Left ventricle myocardium inferior (tissue), 1 donor: ENCODE measurements at regions not wholly inside any gene's neighbourhood (a gene's known extent, or its start where the extent isn't known, plus 50 kb on each side); places are given as distances from the start of the nearest gene placed in this dataset.

ENCODE experiments used
- DNase-seq: peaks from one replicate; pipeline ENCODE4 v3.0.0-alpha.2; 2020
- H3K27ac ChIP-seq: fragments of 200-600 bp; replicated peaks from 2 replicates; pipeline ENCODE4 v1.8.0; 2021
- H3K27me3 ChIP-seq: fragments of 200-600 bp; 2 replicates; pipeline ENCODE4 v1.8.0; 2021; ENCODE audit warnings: low read depth
- H3K36me3 ChIP-seq: fragments of 200-600 bp; 2 replicates; pipeline ENCODE4 v1.8.0; 2021
- H3K4me1 ChIP-seq: fragments of 200-600 bp; 2 replicates; pipeline ENCODE4 v1.8.0; 2021
- H3K4me3 ChIP-seq: fragments of 200-600 bp; 2 replicates; pipeline ENCODE4 v1.8.0; 2021; ENCODE audit warnings: mild to moderate bottlenecking, moderate library complexity
- H3K9me3 ChIP-seq: fragments of 200-600 bp; replicated peaks from 2 replicates; pipeline ENCODE4 v1.8.0; 2021
- CTCF ChIP-seq: fragments of 200-600 bp; IDR thresholded peaks from 2 replicates; pipeline ENCODE4 v1.8.0; 2021; ENCODE audit warnings: antibody characterized with exemption, mild to moderate bottlenecking, borderline replicate concordance
- intact Hi-C: fragments of 100-400 bp; cut with micrococcal nuclease; formaldehyde crosslinking; loops from one replicate; pipeline ENCODE4 v1.11.0; 2022
- donor health status: DM: no; HTN: yes; CAD: no; lungs with severe emphysema.

- no peaks in the 10 kb centered on the region for H3K27me3 ChIP-seq
- intact Hi-C loops, result no loop called here
- no peak for DNase-seq
- H3K27ac ChIP-seq, result no peak overlapping the region
- no peaks in the 10 kb centered on the region for H3K9me3 ChIP-seq
- TF ChIP-seq CTCF, result no peak
- H3K4me1 ChIP-seq, result no peaks in the 10 kb centered on the region
- H3K36me3 ChIP-seq, result no peaks in the 10 kb centered on the region
- no peak overlapping the region for H3K4me3 ChIP-seq
Measured at GRCh38 chr3:83453056-83453455, 1505.7 kb upstream of the CADM2 start.

DNA sequence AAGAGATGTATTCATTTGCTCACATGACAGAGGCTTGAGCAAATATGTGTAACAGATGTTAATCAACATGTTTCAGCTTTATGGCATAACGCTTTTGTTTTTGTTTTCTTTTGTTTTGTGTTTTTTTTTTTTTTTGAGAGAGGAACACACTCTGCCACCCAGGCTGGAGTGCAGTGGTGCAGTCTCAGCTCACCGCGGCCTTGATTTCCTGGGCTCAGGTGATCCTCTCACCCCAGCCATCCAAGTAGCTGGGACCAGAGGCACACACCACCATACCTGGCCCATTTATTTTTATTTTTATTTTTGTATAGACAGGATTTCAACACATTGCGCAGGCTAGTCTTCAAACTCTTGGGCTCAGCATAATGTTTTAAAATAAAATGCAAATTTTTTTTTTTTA is 1504.4 kb upstream of the CADM2 start:
- no peak for DNase-seq
- H3K9me3 ChIP-seq, result no peaks in the 10 kb centered on the region
- H3K36me3 ChIP-seq, result no peaks in the 10 kb centered on the region
- TF ChIP-seq CTCF, result no peak
- no peaks in the 10 kb centered on the region for H3K4me1 ChIP-seq
- no peak overlapping the region for H3K4me3 ChIP-seq
- no peak overlapping the region for H3K27ac ChIP-seq
- H3K27me3 ChIP-seq, result no peaks in the 10 kb centered on the region
- intact Hi-C loops, result no loop called here

GRCh38 chr3:83457551-83457950 is 1501.2 kb upstream of the CADM2 start:
- Histone ChIP-seq H3K4me3 (no peak overlapping the region), H3K27me3 (no peaks in the 10 kb centered on the region), H3K27ac (no peak overlapping the region), H3K36me3 (no peaks in the 10 kb centered on the region), H3K9me3 (no peaks in the 10 kb centered on the region), H3K4me1 (no peaks in the 10 kb centered on the region)
- DNase-seq, result no peak
- no peak for TF ChIP-seq CTCF
- intact Hi-C loops, result no loop called here

GRCh38 chr3:83460052-83460451 is 1498.7 kb upstream of the CADM2 start:
- no peaks in the 10 kb centered on the region for H3K36me3 ChIP-seq
- no peak for TF ChIP-seq CTCF
- no peak overlapping the region for H3K27ac ChIP-seq
- DNase-seq, result no peak
- H3K4me3 ChIP-seq, result no peak overlapping the region
- no peaks in the 10 kb centered on the region for H3K27me3 ChIP-seq
- H3K9me3 ChIP-seq, result no peaks in the 10 kb centered on the region
- intact Hi-C loops, result no loop called here
- no peaks in the 10 kb centered on the region for H3K4me1 ChIP-seq

GRCh38 chr3:83461411-83461810 is 1497.4 kb upstream of the CADM2 start:
- H3K4me3 ChIP-seq, result no peak overlapping the region
- no peak for TF ChIP-seq CTCF
- no peak overlapping the region for H3K27ac ChIP-seq
- DNase-seq, result no peak
- intact Hi-C loops, result no loop called here
- no peaks in the 10 kb centered on the region for H3K27me3 ChIP-seq
- H3K4me1 ChIP-seq, result no peaks in the 10 kb centered on the region
- H3K9me3 ChIP-seq, result no peaks in the 10 kb centered on the region
- H3K36me3 ChIP-seq, result no peaks in the 10 kb centered on the region

- no peak overlapping the region for H3K4me3 ChIP-seq
- intact Hi-C loops, result no loop called here
- no peaks in the 10 kb centered on the region for H3K27me3 ChIP-seq
- no peak for DNase-seq
- no peak for TF ChIP-seq CTCF
- H3K36me3 ChIP-seq, result no peaks in the 10 kb centered on the region
- H3K9me3 ChIP-seq, result peaks cover 17% of the 10 kb centered on the region
- no peak overlapping the region for H3K27ac ChIP-seq
- H3K4me1 ChIP-seq, result no peaks in the 10 kb centered on the region
Measured at GRCh38 chr3:83477563-83477962, 1481.2 kb upstream of the CADM2 start.
